GM12878 (cell line): ENCODE measurements at regions not wholly inside any gene's neighbourhood (a gene's known extent, or its start where the extent isn't known, plus 50 kb on each side); places are given as distances from the start of the nearest gene placed in this dataset.
A peak's percentile ranks its signal among the peaks of the same experiment; 100 is the strongest.

Experiments used
- ATAC-seq: fragments of 200-7000 bp; cut with Tn5 transposase; 3 replicates; pipeline ENCODE4 v1.9.1; 2020; ENCODE audit warnings: mild to moderate bottlenecking, moderate library complexity
- BruUV-seq: library from RNA; stranded (reverse); fragments of 400-500 nt; replicated peaks from 2 replicates; lab custom pipeline; 2021; lab: Mats Ljungman, UMichigan
- CTCF ChIA-PET: fragments of 300-600 bp; sonication (Branson Sonifier 250); formaldehyde crosslinking; extraction: SDS; loops from one replicate; lab custom pipeline; 2021; ENCODE audit warnings: inconsistent platforms; lab: Yijun Ruan, JAX
- POLR2A ChIA-PET: fragments of 350-600 bp; formaldehyde crosslinking; extraction: SDS; loops from one replicate; lab custom pipeline; 2021; ENCODE audit warnings: inconsistent platforms; lab: Charles Lee
- RAD21 ChIA-PET: fragments of 300-600 bp; sonication (Branson Sonifier 250); formaldehyde crosslinking; loops from one replicate; lab custom pipeline; 2023; ENCODE audit warnings: antibody characterized with exemption; ENCODE audit not compliant: unreplicated experiment; lab: Charles Lee
- SMC1A ChIA-PET: fragments of 300-600 bp; sonication (Branson Sonifier 250); formaldehyde crosslinking; loops from one replicate; lab custom pipeline; 2023; ENCODE audit not compliant: unreplicated experiment, uncharacterized antibody; lab: Charles Lee
- DNase-seq: peaks from one replicate; pipeline ENCODE4 v3.0.0-alpha.2; 2011; ENCODE audit warnings: low read depth, low spot score
- FAIRE-seq: peaks from 3 replicates; lab custom pipeline; 2011; peaks lifted over from hg19 to GRCh38; lab: Jason Lieb, UNC
- H2AFZ ChIP-seq: 2 replicates; pipeline ENCODE4 v1.6.0; 2011; ENCODE audit warnings: low read depth, low read length, control low read depth; ENCODE audit not compliant: control insufficient read depth
- H3K27ac ChIP-seq: 2 replicates; pipeline ENCODE4 v1.5.1; 2011; ENCODE audit warnings: control low read depth; ENCODE audit not compliant: control insufficient read depth, insufficient read depth
- H3K27me3 ChIP-seq, 2 experiments: replicated peaks in 1 of 2; 2 replicates each; pipeline versions ENCODE4 v1.6.0 to v1.6.1; 2011; ENCODE audit warnings: low read length in 1 of 2; ENCODE audit not compliant: control insufficient read depth in 2 of 2, insufficient read depth in 2 of 2
- H3K36me3 ChIP-seq, 2 experiments: 2 replicates each; pipeline ENCODE4 v1.5.1; 2011; ENCODE audit warnings: low read length in 1 of 2; ENCODE audit not compliant: control insufficient read depth in 2 of 2, insufficient read depth in 2 of 2
- H3K4me1 ChIP-seq: 2 replicates; pipeline ENCODE4 v1.6.1; 2011; ENCODE audit warnings: mild to moderate bottlenecking, low read length, moderate library complexity, mixed read lengths; ENCODE audit not compliant: control insufficient read depth, insufficient read depth
- H3K4me2 ChIP-seq: 2 replicates; pipeline ENCODE4 v1.6.0; 2011; ENCODE audit warnings: control low read depth; ENCODE audit not compliant: control insufficient read depth, insufficient read depth
- H3K4me3 ChIP-seq: fragments of 200-600 bp; sonication (generic); 2 replicates; pipeline ENCODE4 v1.5.1; 2016
- H3K79me2 ChIP-seq: 2 replicates; pipeline ENCODE4 v1.6.0; 2011; ENCODE audit warnings: low read length; ENCODE audit not compliant: control insufficient read depth, insufficient read depth
- H3K9ac ChIP-seq: 2 replicates; pipeline ENCODE4 v1.8.0; 2011; ENCODE audit warnings: low read length, control low read depth, mixed read lengths; ENCODE audit not compliant: control insufficient read depth, insufficient read depth
- H3K9me3 ChIP-seq: replicated peaks from 3 replicates; pipeline ENCODE4 v1.5.1; 2011; ENCODE audit warnings: mild to moderate bottlenecking, low read length; ENCODE audit not compliant: control insufficient read depth, insufficient read depth
- H4K20me1 ChIP-seq: 2 replicates; pipeline ENCODE4 v1.6.0; 2011; ENCODE audit not compliant: control insufficient read depth, insufficient read depth
- RAD21 ChIP-seq: IDR thresholded peaks from 2 replicates; pipeline ENCODE4 v1.6.1; 2011; ENCODE audit warnings: mild to moderate bottlenecking, low read depth, low read length, moderate library complexity; ENCODE audit not compliant: insufficient read depth
- RUNX3 ChIP-seq: IDR thresholded peaks from 2 replicates; pipeline ENCODE4 v1.6.1; 2012; ENCODE audit warnings: low read length, inconsistent platforms
- SMC3 ChIP-seq: IDR thresholded peaks from 2 replicates; pipeline ENCODE4 v1.6.1; 2011; ENCODE audit warnings: low read length, improper control_type of control experiment, borderline replicate concordance
- ZSCAN29 ChIP-seq: fragments of 450-650 bp; IDR thresholded peaks from 2 replicates; pipeline ENCODE4 v1.6.1; 2017; ENCODE audit warnings: mild to moderate bottlenecking, moderate library complexity
- WGBS: methylation state at CpG from one replicate; pipeline ENCODE4 v1.1.6; 2016; ENCODE audit warnings: low lambda C conversion rate; ENCODE audit not compliant: insufficient replicate concordance, insufficient coverage; ENCODE audit errors: missing lambda C conversion rate; 5-methylcytosine and 5-hydroxymethylcytosine counted together
- in situ Hi-C: fragments of 300-500 bp; cut with MboI; formaldehyde crosslinking; loops from 9 replicates; pipeline ENCODE4 v1.14.3; 2018; ENCODE audit warnings: mixed read lengths
- intact Hi-C: fragments of 100-400 bp; cut with micrococcal nuclease; formaldehyde crosslinking; loops from one replicate; pipeline ENCODE4 v1.14.2; 2022; ENCODE audit not compliant: unreplicated experiment
- TF ChIP-seq, protein P1 (sequence below), 3 experiments: IDR thresholded peaks in 2 of 3; conservative IDR thresholded peaks in 1 of 3; 2 replicates each; pipeline ENCODE4 v1.5.1; 2011; ENCODE audit warnings: low read depth in 3 of 3, low read length in 3 of 3, mild to moderate bottlenecking in 3 of 3, control low read depth in 2 of 3, moderate library complexity in 2 of 3, inconsistent platforms in 1 of 3, mixed read lengths in 1 of 3; ENCODE audit not compliant: control insufficient read depth in 2 of 3, insufficient read depth in 1 of 3; ENCODE audit errors: extremely low read depth in 1 of 3

DNA sequence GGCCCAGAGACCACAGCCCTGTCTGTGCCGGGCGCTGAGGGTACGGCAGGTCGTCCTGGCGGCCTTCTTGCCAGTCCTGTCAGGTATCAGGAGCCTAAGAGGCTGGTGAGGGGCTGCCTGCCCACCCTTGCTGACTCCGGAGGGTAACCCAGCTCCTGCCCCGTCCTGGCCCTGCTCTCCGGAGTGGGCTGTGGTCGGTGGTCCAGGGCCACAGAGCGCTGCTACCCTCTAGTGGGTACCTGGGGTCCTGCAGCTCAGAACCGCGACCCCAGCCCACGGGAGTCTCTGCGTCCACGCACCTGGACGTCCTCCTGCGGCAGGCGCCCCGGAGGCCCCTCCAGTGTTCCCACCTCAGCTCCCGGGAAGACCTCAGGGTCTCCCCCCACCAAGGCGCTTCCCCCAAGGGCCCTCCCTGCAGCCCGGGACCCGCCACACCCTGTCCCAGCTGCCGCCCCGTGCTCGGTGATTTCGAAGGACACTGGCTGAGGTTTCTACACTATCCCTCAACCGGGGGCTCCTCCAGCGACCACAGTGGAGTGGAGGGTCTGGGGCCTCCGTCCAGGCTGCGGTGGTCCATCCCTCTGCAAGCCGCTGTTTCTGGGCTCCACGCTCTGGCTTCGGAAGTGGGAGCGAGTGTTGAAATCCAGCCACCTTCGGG, 75.9 kb upstream of the FBRSL1 start:
- no peak for FAIRE-seq
- Histone ChIP-seq H3K4me3 (no peak overlapping the region), H3K27ac (no peak overlapping the region), H3K36me3 (no peaks in the 10 kb centered on the region), H3K9ac (no peak overlapping the region), H4K20me1 (no peaks in the 10 kb centered on the region), H2AFZ (no peak overlapping the region), H3K9me3 (no peaks in the 10 kb centered on the region), H3K4me2 (no peak overlapping the region), H3K27me3 (no peaks in the 10 kb centered on the region), H3K79me2 (no peaks in the 10 kb centered on the region), H3K4me1 (peaks cover 3% of the 10 kb centered on the region; the same call in 1 of the 2 replicates)
- no peak for DNase-seq
- in situ Hi-C loops (no loop called here), intact Hi-C loops (loop anchor here (2.0 kb wide), 1 partner anchor 259 kb away; no protein-coding TSS in a partner anchor)
- 22% methylated on average over 34 of the region's 36 CpGs for WGBS
- ChIA-PET CTCF (interaction anchor here (0.7 to 5.0 kb wide), 9 partner anchors 30 to 260 kb away, joined by 3 to 44 read pairs (median 4); no protein-coding TSS in a partner anchor), SMC1A (interaction anchor here (1.0 to 2.3 kb wide), 4 partner anchors 109 to 260 kb away, joined by 3 to 8 read pairs (median 4); no protein-coding TSS in a partner anchor), RAD21 (interaction anchor here (0.8 to 3.2 kb wide), 7 partner anchors 68 to 262 kb away, joined by 3 to 23 read pairs (median 5); no protein-coding TSS in a partner anchor), POLR2A (interaction anchor here (0.5 kb wide), 1 partner anchor 571 kb away, joined by 5 read pairs; no protein-coding TSS in a partner anchor)
- TF ChIP-seq, protein P1, sequence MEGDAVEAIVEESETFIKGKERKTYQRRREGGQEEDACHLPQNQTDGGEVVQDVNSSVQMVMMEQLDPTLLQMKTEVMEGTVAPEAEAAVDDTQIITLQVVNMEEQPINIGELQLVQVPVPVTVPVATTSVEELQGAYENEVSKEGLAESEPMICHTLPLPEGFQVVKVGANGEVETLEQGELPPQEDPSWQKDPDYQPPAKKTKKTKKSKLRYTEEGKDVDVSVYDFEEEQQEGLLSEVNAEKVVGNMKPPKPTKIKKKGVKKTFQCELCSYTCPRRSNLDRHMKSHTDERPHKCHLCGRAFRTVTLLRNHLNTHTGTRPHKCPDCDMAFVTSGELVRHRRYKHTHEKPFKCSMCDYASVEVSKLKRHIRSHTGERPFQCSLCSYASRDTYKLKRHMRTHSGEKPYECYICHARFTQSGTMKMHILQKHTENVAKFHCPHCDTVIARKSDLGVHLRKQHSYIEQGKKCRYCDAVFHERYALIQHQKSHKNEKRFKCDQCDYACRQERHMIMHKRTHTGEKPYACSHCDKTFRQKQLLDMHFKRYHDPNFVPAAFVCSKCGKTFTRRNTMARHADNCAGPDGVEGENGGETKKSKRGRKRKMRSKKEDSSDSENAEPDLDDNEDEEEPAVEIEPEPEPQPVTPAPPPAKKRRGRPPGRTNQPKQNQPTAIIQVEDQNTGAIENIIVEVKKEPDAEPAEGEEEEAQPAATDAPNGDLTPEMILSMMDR (IDR thresholded peaks at IDR 0.05 in 2 of 3, conservative IDR thresholded peaks at IDR 0.05 in 1 of 3; ENCODE audit: control insufficient read depth in 2 of 3, extremely low read depth in 1 of 3, insufficient read depth in 1 of 3, low read depth in 3 of 3, low read length in 3 of 3) = peak; percentile 30 to 48 (median 40); a peak in 5 of 6 replicates
- TF ChIP-seq ZSCAN29 (no peak), RAD21 (peak; percentile 46), RUNX3 (peak; percentile 19; the same call in 1 of the 2 replicates), SMC3 (no peak)
- ATAC-seq = peak; percentile 17; the same call in 2 of the 3 replicates
- no TSS peak for BruUV-seq
